NB4 (cell line): ENCODE measurements at regions not wholly inside any gene's neighbourhood (a gene's known extent, or its start where the extent isn't known, plus 50 kb on each side); places are given as distances from the start of the nearest gene placed in this dataset.

Experiments
- CTCF ChIP-seq: IDR thresholded peaks from one replicate; pipeline ENCODE4 v1.5.1; 2012; ENCODE audit warnings: low read depth, low read length
- MAX ChIP-seq: IDR thresholded peaks from 2 replicates; pipeline ENCODE4 v1.6.1; 2011; ENCODE audit warnings: low read depth, low read length
- MYC ChIP-seq: IDR thresholded peaks from 2 replicates; pipeline ENCODE4 v1.6.1; 2011; ENCODE audit warnings: low read depth, low read length
- POLR2A ChIP-seq: IDR thresholded peaks from 2 replicates; pipeline ENCODE4 v1.6.1; 2011; ENCODE audit warnings: mild to moderate bottlenecking; ENCODE audit not compliant: insufficient read length; ENCODE audit errors: extremely low read depth

GRCh38 chr5:144060598-144060997 is 109.9 kb downstream of the YIPF5 start:
- TF ChIP-seq CTCF (no peak), POLR2A (no peak), MAX (no peak), MYC (no peak)
